SU-DHL-6 (cell line): ENCODE measurements at regions not wholly inside any gene's neighbourhood (a gene's known extent, or its start where the extent isn't known, plus 50 kb on each side); places are given as distances from the start of the nearest gene placed in this dataset.
"Not testable (repeated sequence)": the region's sequence is repeated elsewhere in the genome, so short reads cannot be mapped to it uniquely, and the experiment has no call there.

Experiments
- H2AFZ ChIP-seq: fragments of 200-600 bp; sonication (generic); 2 replicates; pipeline ENCODE4 v1.6.1; 2014; ENCODE audit warnings: low read depth, mild to moderate bottlenecking, moderate library complexity, mixed read lengths, antibody characterized with exemption, low read length; ENCODE audit not compliant: severe bottlenecking
- H3F3A ChIP-seq: fragments of 200-600 bp; shearing (Covaris generic); 2 replicates; pipeline ENCODE4 v1.6.0; 2016; ENCODE audit warnings: antibody characterized with exemption, mild to moderate bottlenecking; ENCODE audit not compliant: insufficient read depth
- H3K27ac ChIP-seq: fragments of 200-600 bp; sonication (generic); 2 replicates; pipeline ENCODE4 v1.5.1; 2016; ENCODE audit warnings: low read depth, mild to moderate bottlenecking, low read length, moderate library complexity, mixed read lengths
- H3K27me3 ChIP-seq: fragments of 200-600 bp; sonication (generic), shearing (Covaris generic); 2 replicates; pipeline ENCODE4 v1.6.0; 2014; ENCODE audit warnings: mild to moderate bottlenecking, low read length
- H3K36me3 ChIP-seq: fragments of 200-600 bp; sonication (generic); 2 replicates; pipeline ENCODE4 v1.6.1; 2014; ENCODE audit warnings: mild to moderate bottlenecking, low read length, mixed read lengths
- H3K4me2 ChIP-seq: fragments of 300-600, 200-600 bp; shearing (Covaris generic), sonication (generic); 2 replicates; pipeline ENCODE4 v1.6.0; 2014; ENCODE audit warnings: low read length, low read depth, mild to moderate bottlenecking; ENCODE audit not compliant: poor library complexity, severe bottlenecking
- H3K4me3 ChIP-seq: fragments of 200-600 bp; sonication (generic); 2 replicates; pipeline ENCODE4 v1.5.1; 2014; ENCODE audit warnings: antibody characterized with exemption, low read length, mild to moderate bottlenecking, mixed read lengths; ENCODE audit not compliant: insufficient read depth, poor library complexity, severe bottlenecking
- H3K79me2 ChIP-seq: fragments of 200-600 bp; sonication (generic); 2 replicates; pipeline ENCODE4 v1.6.1; 2014; ENCODE audit warnings: mild to moderate bottlenecking, low read length, moderate library complexity; ENCODE audit not compliant: insufficient read depth
- H3K9ac ChIP-seq: fragments of 200-600 bp; sonication (generic); 2 replicates; pipeline ENCODE4 v1.7.0; 2014; ENCODE audit warnings: mild to moderate bottlenecking, low read length
- H3K9me2 ChIP-seq: fragments of 200-600 bp; sonication (generic); replicated peaks from 2 replicates; pipeline ENCODE4 v1.6.1; 2014; ENCODE audit warnings: low read length; ENCODE audit not compliant: insufficient read depth
- H3K9me3 ChIP-seq: fragments of 200-600 bp; sonication (generic); 2 replicates; pipeline ENCODE4 v1.6.1; 2014; ENCODE audit warnings: low read length, mixed read lengths; ENCODE audit not compliant: insufficient read depth
- H4K20me1 ChIP-seq: fragments of 200-600 bp; sonication (generic); 2 replicates; pipeline ENCODE4 v1.6.1; 2014; ENCODE audit warnings: low read depth, mild to moderate bottlenecking, antibody characterized with exemption, low read length, moderate library complexity, mixed read lengths
- CTCF ChIP-seq: fragments of 200-600 bp; sonication (generic); IDR thresholded peaks from one replicate; pipeline ENCODE4 v1.5.1; 2017; ENCODE audit warnings: antibody characterized with exemption, mild to moderate bottlenecking, low read length, moderate library complexity; ENCODE audit not compliant: insufficient read depth, poor library complexity, severe bottlenecking
- EZH2phosphoT487 ChIP-seq: fragments of 200-600 bp; sonication (generic), shearing (Covaris generic); conservative IDR thresholded peaks from 2 replicates; pipeline ENCODE4 v1.6.1; 2018; ENCODE audit warnings: mild to moderate bottlenecking, antibody characterized with exemption, low read length, moderate library complexity, mixed read lengths

GRCh38 chr6:74356391-74356790 lies 660.4 kb downstream of the CD109 start:
- Histone ChIP-seq H3F3A (no peaks in the 10 kb centered on the region), H3K9me3 (no peaks in the 10 kb centered on the region), H3K9ac (no peak overlapping the region), H3K36me3 (no peaks in the 10 kb centered on the region), H3K27ac (no peak overlapping the region), H3K79me2 (no peaks in the 10 kb centered on the region), H2AFZ (no peak overlapping the region), H3K27me3 (no peaks in the 10 kb centered on the region), H3K9me2 (no peaks in the 10 kb centered on the region), H4K20me1 (no peaks in the 10 kb centered on the region), H3K4me3 (no peak overlapping the region), H3K4me2 (no peak overlapping the region)
- no peak for TF ChIP-seq EZH2phosphoT487
- TF ChIP-seq CTCF, result no peak

GRCh38 chr6:74346936-74347535 lies 651.0 kb downstream of the CD109 start:
- Histone ChIP-seq H2AFZ (no peak overlapping the region), H3K27me3 (no peaks in the 10 kb centered on the region), H3K4me2 (no peak overlapping the region), H3K9ac (no peak overlapping the region), H3K27ac (no peak overlapping the region), H3K9me3 (no peaks in the 10 kb centered on the region), H3K4me3 (no peak overlapping the region), H3K9me2 (no peaks in the 10 kb centered on the region), H3F3A (no peaks in the 10 kb centered on the region), H3K79me2 (no peaks in the 10 kb centered on the region), H4K20me1 (no peaks in the 10 kb centered on the region), H3K36me3 (no peaks in the 10 kb centered on the region)
- TF ChIP-seq EZH2phosphoT487 (no peak), CTCF (no peak)

GRCh38 chr6:74343804-74344203 lies 647.8 kb downstream of the CD109 start:
- H2AFZ ChIP-seq, result no peak overlapping the region
- no peaks in the 10 kb centered on the region for H3K9me3 ChIP-seq
- H3K79me2 ChIP-seq, result no peaks in the 10 kb centered on the region
- no peaks in the 10 kb centered on the region for H3K36me3 ChIP-seq
- no peaks in the 10 kb centered on the region for H3F3A ChIP-seq
- TF ChIP-seq CTCF (no peak), EZH2phosphoT487 (no peak)
- no peak overlapping the region for H3K4me3 ChIP-seq
- no peak overlapping the region for H3K9ac ChIP-seq
- no peaks in the 10 kb centered on the region for H4K20me1 ChIP-seq
- H3K27ac ChIP-seq, result no peak overlapping the region
- no peaks in the 10 kb centered on the region for H3K9me2 ChIP-seq
- H3K27me3 ChIP-seq, result no peaks in the 10 kb centered on the region
- H3K4me2 ChIP-seq, result no peak overlapping the region

DNA sequence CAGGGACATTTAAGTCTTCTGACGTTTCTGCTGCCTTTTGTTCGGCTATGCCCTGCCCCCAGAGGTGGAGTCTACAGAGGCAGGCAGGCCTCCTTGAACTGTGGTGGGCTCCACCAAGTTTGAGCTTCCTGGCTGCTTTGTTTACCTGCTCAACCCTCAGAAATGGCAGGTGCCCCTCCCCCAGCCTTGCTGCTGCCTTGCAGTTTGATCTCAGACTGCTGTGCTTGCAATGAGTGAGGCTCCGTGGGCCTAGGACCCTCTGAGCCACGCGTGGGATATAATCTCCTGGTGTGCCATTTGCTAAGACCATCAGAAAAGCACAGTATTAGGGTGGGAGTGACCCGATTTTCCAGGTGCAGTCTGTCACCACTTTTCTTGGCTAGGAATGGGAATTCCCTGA lies 647.3 kb downstream of the CD109 start:
- not testable (repeated sequence) for H3K79me2 ChIP-seq, H3K9me3 ChIP-seq, H3K9me2 ChIP-seq, H3F3A ChIP-seq, H3K4me3 ChIP-seq, H3K27ac ChIP-seq, H2AFZ ChIP-seq, H4K20me1 ChIP-seq, H3K9ac ChIP-seq, H3K27me3 ChIP-seq, H3K36me3 ChIP-seq, H3K4me2 ChIP-seq
